ENCODE measurements at regions not wholly inside any gene's neighbourhood (a gene's known extent, or its start where the extent isn't known, plus 50 kb on each side); places are given as distances from the start of the nearest gene placed in this dataset.
"Not testable (repeated sequence)": the region's sequence is repeated elsewhere in the genome, so short reads cannot be mapped to it uniquely, and the experiment has no call there.

DNA sequence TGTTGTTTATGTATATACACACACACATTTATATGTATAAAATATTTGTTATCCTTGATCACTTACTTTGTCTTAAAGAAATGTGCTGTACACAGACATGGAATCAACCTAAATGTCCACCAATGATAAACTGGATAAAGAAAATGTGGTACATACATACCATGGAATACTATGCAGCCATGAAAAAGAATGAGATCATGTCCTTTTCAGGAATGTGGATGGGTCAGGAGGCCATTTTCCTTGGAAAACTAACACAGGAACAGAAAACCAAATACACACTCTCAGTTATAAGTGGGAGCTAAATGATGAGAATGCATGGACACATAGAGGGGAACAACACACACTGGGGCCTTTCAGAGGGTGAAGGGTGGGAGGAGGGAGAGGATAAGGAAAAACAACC lies 534.7 kb downstream of the FLRT2 start:
- DNase-seq (ENCODE audit: low read depth): not testable (repeated sequence)

DNA sequence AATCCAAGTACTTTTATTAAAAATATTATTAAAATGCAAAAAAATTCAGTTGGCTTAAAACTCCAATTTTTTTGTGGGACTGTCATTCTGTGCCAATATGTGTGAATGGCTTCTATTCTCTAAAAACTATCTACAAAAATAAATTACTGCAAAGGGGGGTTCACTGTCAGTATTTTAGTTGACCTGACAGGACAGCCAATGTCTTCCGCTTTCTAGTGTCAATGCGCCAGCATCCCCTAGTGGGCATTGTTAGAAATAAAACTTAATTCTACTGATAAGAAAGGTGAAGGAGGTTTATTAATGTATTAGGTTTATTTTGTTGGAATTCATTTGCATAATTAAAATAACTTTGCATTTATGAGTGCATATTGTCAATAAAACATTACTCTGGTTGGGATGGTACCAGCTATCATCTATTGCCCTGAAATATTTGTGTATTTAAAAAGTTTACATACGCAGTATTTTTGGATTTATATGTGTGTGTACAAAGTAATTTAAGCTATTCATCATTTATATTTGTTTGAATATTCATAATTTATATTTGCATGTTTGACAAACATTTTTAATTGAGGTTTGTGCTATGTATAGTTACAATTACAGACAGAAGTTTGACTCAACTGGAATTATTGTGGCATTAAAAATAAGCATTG lies 527.2 kb downstream of the FLRT2 start:
- peak; percentile 3 for DNase-seq (ENCODE audit: low read depth)

DNA sequence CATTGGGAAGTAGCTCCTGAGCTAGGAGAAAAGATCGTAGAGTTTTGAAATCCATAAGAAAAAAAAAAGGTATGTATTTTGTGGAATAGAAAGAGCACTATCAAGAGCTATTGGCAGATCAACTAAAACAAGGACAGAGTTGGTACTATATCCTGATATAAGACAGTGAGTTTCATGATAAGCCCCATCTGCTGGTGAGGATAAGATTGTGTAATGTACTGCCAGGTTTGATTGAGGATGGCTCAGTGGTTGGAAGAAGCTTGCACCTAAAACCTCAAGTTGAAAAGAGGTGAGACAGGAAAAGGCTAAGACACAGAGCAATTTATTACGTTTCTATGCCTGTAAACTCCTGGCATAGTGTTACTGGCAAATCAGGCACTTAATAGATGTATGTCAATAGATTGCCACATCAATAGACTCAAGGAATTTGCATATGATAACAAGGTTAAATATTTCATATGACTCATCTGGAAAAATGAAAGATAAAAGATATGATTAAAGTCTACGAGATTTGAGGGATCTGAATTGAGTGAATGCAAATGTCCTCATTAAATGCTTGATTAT lies 525.6 kb downstream of the FLRT2 start:
- DNase-seq (ENCODE audit: low read depth): no peak

DNA sequence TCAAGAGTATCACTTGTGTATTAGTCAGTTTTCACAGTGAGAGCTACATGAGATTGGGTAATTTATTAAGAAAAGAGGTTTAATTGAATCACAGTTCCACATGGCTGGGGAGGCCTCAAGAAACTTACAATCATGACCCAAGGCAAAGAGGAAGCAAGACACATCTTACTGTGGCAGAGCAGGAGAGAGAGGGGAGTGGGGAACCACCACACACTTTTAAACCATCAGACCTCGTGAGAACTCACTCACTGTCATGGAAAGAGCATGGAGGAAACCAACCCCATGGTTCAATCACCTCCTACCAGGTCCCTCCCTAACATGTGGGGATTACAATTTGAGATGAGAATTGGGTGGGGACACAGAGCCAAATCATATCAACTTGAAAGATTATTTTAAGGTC lies 522.9 kb downstream of the FLRT2 start:
- no peak for DNase-seq (ENCODE audit: low read depth)

DNA sequence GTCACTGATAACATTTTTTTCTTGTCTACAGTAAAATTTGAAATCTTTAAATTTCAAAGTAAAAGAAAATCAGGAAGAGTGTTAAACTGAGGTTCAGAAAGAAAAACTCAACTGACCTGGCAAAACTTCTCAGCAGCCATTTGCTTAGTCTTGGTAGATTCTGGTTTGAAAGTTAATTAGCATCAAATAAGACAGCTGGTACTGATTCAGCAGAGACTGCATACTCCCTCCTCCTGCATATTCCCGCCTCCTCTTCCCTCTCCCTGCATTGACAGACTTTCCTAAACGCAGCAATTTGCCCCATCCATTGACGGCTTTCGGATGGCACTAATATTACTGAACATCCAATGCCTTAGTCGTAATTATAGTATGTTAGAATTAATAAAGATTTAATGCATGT lies 520.8 kb downstream of the FLRT2 start:
- DNase-seq (ENCODE audit: low read depth): no peak

DNA sequence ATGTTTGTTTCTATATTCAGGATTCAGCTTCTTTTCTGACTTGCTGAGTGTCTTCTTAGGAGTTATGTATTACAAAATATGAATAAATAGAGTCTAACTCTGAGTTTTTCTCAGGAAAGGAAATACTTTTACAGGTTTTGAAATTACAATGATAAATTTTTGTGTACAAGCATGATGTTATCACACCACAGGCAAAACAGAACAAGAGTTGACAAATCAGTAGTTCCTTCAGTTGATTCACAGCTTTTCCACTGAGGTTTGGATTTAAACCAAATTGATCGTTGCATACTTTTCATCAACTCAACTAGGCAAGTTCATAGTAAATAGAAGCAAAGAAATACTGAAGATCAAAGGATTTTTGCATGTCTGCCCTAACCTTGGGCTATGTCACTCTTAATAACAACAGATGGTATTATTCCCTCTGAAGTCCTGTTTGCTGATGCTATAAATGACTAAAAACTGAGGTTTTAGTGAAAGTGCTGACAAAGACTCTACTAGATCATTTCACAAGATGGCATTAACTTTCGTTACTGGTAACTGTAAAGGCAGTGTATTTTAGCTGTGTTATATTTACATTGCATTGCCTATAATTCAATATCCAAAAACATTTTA lies 520.2 kb downstream of the FLRT2 start:
- DNase-seq (ENCODE audit: low read depth): no peak

DNA sequence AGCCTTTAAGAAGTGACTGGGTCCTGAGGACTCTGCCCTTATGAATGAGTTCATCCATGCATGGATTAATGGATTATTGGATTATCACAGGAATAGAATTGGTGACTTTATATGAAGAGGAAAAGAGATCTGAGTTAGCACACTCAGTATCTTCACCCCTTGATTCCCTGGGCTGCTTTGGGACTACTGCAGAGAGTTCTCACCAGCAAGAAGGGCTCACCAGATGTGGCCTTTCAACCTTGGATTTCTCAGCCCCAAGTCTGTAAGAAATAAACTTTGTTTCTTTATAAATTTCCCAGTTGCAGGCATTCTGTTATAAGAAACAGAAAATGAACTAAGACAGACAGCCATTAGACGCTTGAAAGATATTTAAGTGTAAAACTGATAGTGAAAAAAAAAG lies 509.2 kb downstream of the FLRT2 start:
- DNase-seq (ENCODE audit: low read depth): no peak

DNA sequence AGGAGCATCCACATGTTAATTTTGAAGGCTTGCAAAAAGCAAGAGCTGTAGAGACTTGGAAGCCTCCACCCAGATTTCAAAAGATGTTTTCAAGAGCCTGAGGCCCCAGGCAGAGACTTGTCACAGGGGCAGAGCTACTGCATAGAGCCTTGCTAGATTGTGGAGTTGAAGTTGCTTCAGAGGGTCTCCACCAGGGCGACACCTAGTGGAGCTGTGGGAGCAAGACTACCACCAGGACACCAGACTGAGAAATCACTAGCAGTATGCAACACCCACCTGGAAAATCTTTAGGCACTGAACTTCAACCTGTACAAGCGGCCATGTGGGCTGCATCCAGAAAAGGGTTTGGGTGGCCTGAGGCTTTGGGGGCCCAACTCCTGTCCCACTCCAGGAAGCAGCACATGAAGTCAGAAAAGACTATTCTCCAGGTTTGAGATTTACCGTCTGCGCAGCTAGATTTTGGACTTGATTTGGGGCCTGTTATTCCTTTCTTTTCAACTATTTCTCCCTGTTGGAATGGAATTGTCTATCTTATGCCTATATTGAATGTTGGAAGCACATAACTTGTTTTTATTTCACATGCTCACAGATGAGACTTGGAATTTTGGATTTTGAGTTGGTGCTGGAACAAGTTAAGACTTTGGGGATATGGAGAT lies 508.6 kb downstream of the FLRT2 start:
- DNase-seq (ENCODE audit: low read depth): peak; percentile 19

DNA sequence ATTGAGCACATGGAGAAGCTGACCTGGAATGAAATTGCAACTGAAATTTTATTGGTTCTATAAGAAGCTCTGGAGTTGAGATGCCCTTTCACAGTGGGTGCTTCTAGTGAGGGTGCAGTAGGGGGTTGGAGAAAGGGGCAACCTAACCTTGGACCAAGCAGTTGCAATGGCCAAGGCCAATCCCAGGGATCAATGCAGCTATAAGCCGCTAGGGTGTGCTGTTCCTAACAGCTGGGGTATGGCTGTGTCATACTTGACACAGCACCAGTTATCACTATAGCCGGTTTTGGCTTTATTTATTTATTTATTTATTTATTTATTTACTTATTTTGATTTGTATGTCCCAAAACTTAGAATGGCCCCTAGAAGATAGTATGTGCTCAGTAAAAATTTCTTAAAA lies 505.9 kb downstream of the FLRT2 start:
- DNase-seq (ENCODE audit: low read depth): no peak

DNA sequence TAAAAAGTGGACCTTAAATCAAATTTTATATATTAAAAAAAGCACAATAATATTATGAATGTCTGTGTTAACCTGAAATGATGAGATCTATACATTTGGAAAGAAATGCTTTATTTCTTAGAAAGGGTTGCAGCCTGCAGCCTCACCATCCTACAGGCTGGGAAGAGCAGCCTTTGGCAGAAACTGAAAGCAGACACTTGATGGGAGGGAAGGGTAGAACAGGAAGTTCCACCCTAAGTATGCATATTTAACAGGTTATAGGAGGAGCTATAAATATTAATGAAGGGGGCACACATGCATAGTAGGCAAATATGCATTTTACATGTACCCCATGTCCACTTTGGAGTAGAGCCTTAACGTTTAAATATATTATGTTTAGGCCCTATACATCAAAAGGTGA lies 498.0 kb downstream of the FLRT2 start:
- DNase-seq (ENCODE audit: low read depth): no peak

DNA sequence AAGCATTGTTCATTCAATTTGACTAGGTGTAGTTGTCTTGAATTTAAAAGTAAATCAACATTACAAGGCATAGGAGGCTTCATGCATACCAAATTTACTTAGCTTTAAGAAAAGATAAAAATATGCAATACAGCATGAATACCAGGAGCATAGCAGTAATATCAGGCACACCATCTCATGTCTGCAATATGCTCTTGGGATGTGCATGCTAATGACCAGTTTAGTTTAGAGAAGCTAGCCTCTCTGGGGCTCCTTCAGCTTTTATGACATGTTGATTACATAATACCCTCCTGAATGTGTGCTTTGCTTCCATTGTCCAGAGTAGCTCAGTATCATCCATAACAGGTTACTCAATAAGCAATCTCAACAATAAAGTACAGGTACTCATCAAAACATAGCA lies 497.2 kb downstream of the FLRT2 start:
- DNase-seq (ENCODE audit: low read depth): no peak

DNA sequence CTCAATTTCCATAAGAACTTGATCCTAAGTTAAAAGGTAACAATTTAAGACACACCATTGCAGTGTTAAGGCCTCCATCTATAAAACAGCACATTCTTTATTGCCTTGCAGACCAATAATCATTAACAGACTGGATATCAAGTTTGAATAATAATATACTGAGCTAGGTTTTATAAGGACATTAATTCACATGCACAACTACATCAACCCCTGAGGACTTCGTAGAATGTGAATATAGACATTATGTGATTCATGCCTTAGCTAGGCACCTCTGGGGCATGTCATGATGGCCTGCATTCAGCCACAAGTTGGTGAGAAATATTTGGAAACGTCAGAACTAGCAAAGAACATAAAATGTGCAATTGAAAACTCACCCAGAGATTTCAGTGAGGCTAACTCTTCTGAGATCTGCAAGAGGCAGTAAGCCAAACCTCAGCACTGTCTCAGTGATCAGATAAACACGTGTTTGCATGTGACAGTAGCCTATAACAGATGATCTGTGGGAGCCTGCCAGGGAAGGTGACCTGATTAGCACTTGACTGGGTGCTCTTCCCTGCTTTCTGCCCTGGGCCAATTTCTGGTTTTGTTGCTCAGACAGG lies 492.2 kb downstream of the FLRT2 start:
- no peak for DNase-seq (ENCODE audit: low read depth)

DNA sequence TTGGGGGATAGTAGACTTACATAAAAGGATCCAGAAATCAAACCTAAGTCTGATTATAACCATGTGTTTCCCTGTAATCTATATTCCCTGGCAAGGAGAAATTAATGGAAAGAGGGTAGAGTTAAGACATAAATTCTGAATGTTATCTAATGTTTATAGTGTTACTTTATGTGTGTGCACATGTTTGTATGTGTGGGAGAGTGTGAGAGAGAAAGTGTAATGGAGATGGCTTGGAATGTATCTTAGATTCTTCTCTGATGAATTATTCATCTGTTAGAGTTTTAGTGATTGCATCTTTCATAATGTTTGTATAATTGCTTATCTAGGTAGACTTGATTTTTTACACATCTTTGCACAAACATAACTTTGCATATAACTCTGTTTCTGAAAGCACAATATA lies 490.9 kb downstream of the FLRT2 start:
- DNase-seq (ENCODE audit: low read depth): no peak

DNA sequence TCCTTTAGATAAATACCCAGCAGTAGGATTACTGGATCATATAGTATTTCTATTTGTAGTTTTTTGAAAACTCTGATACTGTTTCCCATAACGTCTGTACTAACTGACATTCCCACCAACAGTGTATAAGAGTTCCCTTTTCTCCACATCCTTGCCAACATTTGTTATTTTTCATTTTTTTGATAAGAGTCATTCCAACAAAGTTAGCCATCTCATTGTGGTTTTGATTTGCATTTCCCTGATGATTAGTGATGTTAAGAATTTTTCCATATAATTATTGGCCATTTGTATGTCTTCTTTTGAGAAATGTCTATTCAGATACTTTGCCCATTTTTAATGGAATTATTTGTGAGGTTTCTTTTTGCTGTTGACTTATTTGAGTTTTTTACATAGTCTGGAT lies 486.0 kb downstream of the FLRT2 start:
- no peak for DNase-seq (ENCODE audit: low read depth)

DNA sequence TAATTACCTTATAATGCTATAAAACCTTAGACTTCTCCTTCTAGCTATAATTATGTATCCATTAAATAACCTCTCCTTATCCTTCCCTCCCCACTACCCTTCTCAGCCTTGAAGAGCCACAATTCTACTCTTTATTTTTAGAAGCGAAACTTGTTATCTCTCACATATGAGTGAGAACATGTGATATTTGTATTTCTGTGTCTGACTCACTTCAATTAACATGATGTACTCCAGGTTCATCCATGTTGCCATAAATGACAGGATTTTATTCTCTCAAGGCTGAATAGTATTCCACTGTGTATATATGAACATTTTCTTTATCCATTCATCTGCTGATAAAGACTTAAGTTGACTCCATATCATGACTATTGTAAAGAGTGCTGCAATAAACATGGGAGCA lies 485.6 kb downstream of the FLRT2 start:
- DNase-seq (ENCODE audit: low read depth): no peak

DNA sequence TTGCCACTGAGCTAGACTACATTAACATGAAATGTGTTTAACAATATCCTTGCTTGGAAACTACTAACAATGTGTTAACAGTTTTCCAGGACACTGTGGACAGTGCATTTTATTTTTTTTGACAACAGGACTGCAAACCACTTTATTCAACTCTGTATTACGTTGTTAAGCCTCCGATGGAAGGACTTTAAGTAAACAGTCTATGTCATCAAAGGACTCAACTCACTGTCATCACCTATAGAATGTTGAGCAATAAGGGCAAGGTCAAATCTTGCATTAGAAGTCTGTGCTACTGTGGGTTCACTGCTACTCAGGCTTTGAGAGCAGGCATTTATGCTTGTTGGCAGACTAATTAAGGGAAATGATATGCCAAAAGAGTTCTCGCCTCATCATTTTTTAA lies 483.7 kb downstream of the FLRT2 start:
- DNase-seq (ENCODE audit: low read depth): no peak

DNA sequence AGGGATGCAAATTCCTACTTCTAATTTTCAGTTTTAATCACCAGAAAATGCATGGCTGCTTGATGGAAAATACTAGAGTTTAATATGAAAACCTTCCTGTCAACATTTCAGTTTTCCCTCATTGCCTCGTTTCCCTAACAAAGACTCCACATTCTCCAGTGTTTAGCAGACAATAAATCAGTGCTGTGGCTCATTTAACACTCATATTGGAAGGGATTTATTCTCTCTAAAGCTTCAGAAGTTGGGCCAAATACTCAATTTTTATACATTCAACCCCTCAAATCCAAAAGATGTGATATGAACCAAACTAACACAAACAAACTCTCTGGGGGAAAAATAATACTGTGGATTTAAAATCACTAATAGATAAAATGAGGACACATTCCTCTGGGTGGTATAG lies 482.5 kb downstream of the FLRT2 start:
- no peak for DNase-seq (ENCODE audit: low read depth)

DNA sequence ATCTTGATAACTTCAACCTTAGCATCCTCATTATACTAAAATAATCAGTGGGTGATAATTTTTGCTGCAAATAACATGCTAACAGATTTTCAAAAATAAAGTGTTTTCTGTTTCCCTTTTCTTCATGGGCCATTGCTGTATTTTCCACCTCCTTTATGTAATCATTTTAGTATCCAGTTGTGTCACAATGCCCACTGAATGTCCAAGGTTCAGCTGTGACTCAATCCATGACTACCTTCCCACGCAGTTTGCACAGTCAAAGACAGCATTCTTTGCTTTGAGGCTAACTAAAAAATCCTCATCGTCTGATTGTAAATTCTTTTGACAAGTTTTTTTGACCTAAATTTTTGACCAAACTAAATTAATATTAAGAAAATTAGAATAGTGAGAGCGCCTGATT lies 474.1 kb downstream of the FLRT2 start:
- no peak for DNase-seq (ENCODE audit: low read depth)

DNA sequence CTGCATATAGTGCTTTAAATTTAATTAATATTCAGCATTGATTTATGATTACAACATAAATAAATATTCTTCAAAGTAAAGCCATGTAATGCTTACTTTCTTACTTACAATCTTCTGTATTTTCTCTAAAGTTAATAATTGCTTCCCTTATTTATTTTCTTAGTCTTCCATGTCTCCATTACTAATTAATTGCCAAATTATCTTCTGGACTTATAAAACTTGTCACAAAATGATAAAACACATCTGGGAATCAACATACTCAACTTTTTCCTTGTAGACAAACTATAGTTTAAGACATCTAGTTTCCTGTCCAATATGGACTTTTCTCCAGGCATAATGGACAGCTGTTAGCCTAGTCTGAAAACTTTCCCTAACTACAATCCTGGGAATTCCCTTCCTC lies 466.6 kb downstream of the FLRT2 start:
- no peak for DNase-seq (ENCODE audit: low read depth)

DNA sequence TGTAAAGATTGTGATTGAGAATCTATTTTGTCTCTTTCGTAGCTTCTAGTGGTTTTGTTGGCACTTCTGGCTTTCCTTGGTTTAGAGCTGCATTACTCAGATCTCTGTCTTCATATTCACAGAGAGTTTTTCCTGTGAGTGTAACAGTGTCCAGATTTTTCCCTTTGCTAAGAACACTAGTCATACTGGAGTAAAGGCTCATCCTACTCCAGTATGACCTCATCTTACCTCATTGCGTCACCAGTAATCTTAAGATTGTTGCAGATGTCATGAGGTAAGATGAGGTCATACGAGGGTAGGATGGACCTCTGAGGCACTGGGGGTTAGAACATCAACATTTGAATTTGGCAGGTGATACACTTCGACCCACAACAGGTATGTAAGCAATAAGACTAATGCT lies 461.2 kb downstream of the FLRT2 start:
- DNase-seq (ENCODE audit: low read depth): no peak

DNA sequence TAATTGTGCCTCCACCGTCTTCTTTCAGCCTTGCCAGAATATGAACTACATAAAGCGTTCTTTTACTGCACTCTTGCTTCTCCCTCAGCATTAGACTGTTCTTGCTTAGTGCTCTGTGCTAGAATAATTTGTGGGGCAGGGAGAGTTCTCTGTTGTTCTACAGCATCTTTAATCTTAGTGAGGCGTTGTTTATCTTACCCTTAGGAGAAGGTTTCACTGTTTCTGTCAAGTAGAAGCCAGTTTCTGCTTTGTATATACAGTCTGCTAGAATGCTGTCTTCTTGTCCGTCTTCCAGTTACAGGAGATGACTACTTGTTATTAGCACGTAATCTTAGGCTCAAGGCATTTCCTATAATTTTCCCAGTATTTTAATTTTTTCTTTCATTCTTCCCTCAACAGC lies 458.0 kb downstream of the FLRT2 start:
- no peak for DNase-seq (ENCODE audit: low read depth)

DNA sequence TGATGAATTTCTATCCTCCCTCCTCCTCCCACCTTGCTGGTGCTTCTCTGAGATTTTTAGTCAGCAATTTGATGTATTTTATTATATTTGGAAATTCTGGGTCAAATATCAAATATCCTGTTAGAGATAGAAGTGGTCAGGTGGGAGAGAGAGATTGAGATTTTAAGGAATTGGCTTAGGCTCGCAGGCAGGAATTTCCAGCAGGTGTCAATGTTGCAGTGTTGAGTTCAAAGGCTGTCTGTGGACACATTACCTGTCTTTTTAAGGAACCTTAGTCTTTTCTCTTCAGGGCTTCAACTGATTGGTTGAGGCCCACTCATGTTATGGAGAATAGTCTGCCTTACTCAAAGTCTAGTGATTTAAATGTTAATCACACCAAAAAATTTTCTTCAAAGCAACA lies 457.3 kb downstream of the FLRT2 start:
- no peak for DNase-seq (ENCODE audit: low read depth)

DNA sequence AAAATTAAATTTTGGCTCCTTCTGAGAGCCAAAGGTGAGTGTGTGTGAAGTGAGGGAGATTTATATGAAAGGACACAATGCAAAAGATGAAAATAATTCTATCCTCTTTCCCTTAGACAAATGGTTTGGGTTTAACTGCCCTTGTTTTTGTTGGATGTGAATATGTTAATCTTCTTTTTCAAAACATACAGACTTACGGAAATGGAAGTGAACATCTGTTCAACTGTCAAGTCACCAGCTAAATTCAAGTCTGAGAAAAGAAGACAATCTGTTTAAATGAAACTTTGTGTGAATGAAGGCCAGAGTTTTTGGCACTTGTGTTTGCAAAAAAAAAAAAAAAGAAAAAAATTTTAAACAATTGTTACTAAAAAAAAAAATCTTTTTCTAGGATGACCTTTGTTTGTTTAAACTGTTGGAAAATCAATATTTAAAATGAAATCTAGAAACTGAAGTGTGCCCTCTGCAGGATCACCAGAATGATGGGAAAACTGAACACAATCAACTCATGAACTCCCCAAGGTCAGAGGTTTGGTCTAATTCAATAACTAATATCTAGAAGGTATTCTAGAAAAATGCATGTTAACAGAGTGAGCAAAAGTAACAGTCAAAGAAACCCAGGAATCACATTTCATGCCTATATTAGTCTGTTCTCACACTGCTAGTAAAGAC lies 448.8 kb downstream of the FLRT2 start:
- DNase-seq (ENCODE audit: low read depth): no peak

Data from stimulated activated CD8-positive, alpha-beta memory T cell treated with anti-CD3 and anti-CD28 coated beads, Interleukin-12 subunit alpha, Interleukin-12 subunit beta, amount 100 ng/mL, for 1 hour (primary cell).